ENCODE measurements at regions not wholly inside any gene's neighbourhood (a gene's known extent, or its start where the extent isn't known, plus 50 kb on each side); places are given as distances from the start of the nearest gene placed in this dataset.

DNA sequence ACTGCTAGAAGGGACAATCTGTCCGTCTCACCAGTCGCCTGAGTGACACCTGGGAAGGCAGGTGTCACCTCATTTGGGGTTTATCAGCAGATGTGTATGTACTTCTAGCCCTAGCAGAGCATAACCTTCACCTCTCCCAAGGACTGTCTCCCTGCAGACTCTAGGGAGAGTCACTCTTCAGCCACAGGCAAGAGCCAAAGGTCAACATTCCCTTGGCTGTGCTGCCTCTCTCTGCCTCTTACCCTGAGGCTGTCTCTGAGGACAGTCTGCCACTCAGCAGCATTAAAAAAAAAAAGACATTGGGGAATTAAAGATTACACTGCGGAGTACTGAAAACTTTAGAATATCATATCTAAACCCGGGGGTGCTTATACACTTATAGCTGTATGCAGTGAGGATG, 377.7 kb upstream of the FZD8 start:
- H3K36me3 Mint-ChIP-seq (ENCODE audit: low read depth), result no peaks in the 10 kb centered on the region
- DNase-seq (no peak), ATAC-seq (no peak)
- H3K27ac Mint-ChIP-seq, result no peak overlapping the region
- TF ChIP-seq, protein P1, sequence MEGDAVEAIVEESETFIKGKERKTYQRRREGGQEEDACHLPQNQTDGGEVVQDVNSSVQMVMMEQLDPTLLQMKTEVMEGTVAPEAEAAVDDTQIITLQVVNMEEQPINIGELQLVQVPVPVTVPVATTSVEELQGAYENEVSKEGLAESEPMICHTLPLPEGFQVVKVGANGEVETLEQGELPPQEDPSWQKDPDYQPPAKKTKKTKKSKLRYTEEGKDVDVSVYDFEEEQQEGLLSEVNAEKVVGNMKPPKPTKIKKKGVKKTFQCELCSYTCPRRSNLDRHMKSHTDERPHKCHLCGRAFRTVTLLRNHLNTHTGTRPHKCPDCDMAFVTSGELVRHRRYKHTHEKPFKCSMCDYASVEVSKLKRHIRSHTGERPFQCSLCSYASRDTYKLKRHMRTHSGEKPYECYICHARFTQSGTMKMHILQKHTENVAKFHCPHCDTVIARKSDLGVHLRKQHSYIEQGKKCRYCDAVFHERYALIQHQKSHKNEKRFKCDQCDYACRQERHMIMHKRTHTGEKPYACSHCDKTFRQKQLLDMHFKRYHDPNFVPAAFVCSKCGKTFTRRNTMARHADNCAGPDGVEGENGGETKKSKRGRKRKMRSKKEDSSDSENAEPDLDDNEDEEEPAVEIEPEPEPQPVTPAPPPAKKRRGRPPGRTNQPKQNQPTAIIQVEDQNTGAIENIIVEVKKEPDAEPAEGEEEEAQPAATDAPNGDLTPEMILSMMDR (IDR thresholded peaks at IDR 0.05), result no peak
- ChIA-PET CTCF (no interaction called here), POLR2A (no interaction called here)
- no peaks in the 10 kb centered on the region for H3K9me3 Mint-ChIP-seq
- no peaks in the 10 kb centered on the region for H3K27me3 Mint-ChIP-seq
- no peaks in the 10 kb centered on the region for H3K4me1 Mint-ChIP-seq (ENCODE audit: low read depth)
- intact Hi-C loops (cut with micrococcal nuclease), result no loop called here
- H3K4me3 Mint-ChIP-seq, result no peak overlapping the region

DNA sequence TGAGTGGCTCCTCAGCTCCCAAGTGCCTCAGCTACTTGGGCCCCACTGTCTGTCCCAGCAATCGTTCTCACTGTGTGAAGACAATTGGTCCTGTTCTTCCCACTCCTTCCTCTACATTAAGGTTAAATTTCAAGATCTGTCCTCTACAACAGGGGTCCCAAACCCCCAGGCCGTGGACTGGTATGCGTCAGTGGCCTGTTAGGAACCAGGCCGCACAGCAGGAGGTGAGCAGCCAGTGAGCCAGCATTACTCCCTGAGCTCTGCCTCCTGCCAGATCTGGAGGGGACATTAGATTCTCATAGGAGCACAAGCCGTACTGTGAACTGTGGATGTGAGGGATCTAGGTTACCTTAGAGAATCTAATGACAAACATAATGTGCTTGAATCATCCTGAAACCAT, 376.9 kb upstream of the FZD8 start:
- no peaks in the 10 kb centered on the region for H3K4me1 Mint-ChIP-seq (ENCODE audit: low read depth)
- TF ChIP-seq, protein P1 (IDR thresholded peaks at IDR 0.05), result no peak
- no peaks in the 10 kb centered on the region for H3K36me3 Mint-ChIP-seq (ENCODE audit: low read depth)
- no peak overlapping the region for H3K4me3 Mint-ChIP-seq
- no peaks in the 10 kb centered on the region for H3K9me3 Mint-ChIP-seq
- ChIA-PET POLR2A (no interaction called here), CTCF (no interaction called here)
- no peak overlapping the region for H3K27ac Mint-ChIP-seq
- no peak for DNase-seq
- no peak for ATAC-seq
- no peaks in the 10 kb centered on the region for H3K27me3 Mint-ChIP-seq
- intact Hi-C loops (cut with micrococcal nuclease), result no loop called here

DNA sequence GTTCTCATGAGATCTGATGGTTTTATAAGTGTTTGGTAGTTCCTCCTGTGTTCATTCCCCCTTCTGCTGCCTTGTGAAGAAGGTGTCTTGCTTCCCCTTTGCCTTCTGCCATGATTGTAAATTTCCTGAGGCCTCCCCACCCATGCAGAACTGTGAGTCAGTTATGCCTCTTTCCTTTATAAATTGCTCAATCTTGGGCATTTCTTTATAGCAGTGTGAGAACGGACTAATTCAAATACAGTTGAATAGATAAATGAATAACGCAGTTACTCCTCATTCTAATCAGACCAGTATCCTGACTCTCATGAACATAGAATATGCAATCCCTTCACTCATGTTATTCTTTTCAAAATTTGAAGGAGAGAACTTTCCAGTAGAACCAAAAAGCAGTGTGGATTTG, 375.0 kb upstream of the FZD8 start:
- ATAC-seq (no peak), DNase-seq (no peak)
- Mint-ChIP-seq H3K36me3 (ENCODE audit: low read depth) (no peaks in the 10 kb centered on the region), H3K27me3 (no peaks in the 10 kb centered on the region), H3K4me1 (ENCODE audit: low read depth) (no peaks in the 10 kb centered on the region), H3K9me3 (no peaks in the 10 kb centered on the region), H3K27ac (no peak overlapping the region), H3K4me3 (no peak overlapping the region)
- ChIA-PET POLR2A (no interaction called here), CTCF (no interaction called here)
- intact Hi-C loops (cut with micrococcal nuclease), result no loop called here
- TF ChIP-seq, protein P1 (IDR thresholded peaks at IDR 0.05), result no peak

GRCh38 chr10:36007369-36007768, 365.3 kb upstream of the FZD8 start:
- Mint-ChIP-seq H3K4me3 (no peak overlapping the region), H3K27ac (no peak overlapping the region), H3K27me3 (no peaks in the 10 kb centered on the region), H3K4me1 (ENCODE audit: low read depth) (no peaks in the 10 kb centered on the region), H3K9me3 (peaks cover 6% of the 10 kb centered on the region), H3K36me3 (ENCODE audit: low read depth) (no peaks in the 10 kb centered on the region)
- POLR2A ChIA-PET, result no interaction called here
- no peak for DNase-seq
- TF ChIP-seq, protein P1 (IDR thresholded peaks at IDR 0.05), result no peak
- intact Hi-C loops (cut with micrococcal nuclease), result no loop called here
- no peak for ATAC-seq
- CTCF ChIA-PET, result no interaction called here

DNA sequence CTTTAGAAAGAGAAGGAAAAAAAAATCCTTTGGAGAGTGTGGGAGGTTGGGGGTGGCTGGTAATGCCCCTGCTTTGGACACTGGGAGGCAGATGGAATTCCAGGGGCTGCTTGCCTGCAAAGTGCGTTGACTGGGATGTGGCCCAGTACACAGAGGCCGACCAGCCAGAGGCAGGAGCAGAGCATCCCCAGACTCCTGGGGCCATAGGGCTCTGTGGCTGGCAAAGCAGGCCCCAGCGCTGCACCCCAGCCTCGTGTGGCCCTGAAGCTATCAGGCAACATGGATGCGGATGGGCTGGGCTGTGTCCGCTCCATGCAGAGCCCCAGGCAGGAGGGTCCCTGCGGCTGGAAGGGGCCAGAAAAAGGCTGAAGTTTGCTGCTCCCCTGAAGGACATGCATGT, 361.6 kb upstream of the FZD8 start:
- no peak overlapping the region for H3K4me3 Mint-ChIP-seq
- H3K9me3 Mint-ChIP-seq, result peaks cover 8% of the 10 kb centered on the region
- H3K4me1 Mint-ChIP-seq (ENCODE audit: low read depth), result no peaks in the 10 kb centered on the region
- H3K36me3 Mint-ChIP-seq (ENCODE audit: low read depth), result no peaks in the 10 kb centered on the region
- DNase-seq, result no peak
- ChIA-PET CTCF (no interaction called here), POLR2A (no interaction called here)
- TF ChIP-seq, protein P1 (IDR thresholded peaks at IDR 0.05), result no peak
- H3K27ac Mint-ChIP-seq, result no peak overlapping the region
- H3K27me3 Mint-ChIP-seq, result no peaks in the 10 kb centered on the region
- intact Hi-C loops (cut with micrococcal nuclease), result no loop called here
- ATAC-seq, result no peak
